ENCODE measurements at regions not wholly inside any gene's neighbourhood (a gene's known extent, or its start where the extent isn't known, plus 50 kb on each side); places are given as distances from the start of the nearest gene placed in this dataset.

DNA sequence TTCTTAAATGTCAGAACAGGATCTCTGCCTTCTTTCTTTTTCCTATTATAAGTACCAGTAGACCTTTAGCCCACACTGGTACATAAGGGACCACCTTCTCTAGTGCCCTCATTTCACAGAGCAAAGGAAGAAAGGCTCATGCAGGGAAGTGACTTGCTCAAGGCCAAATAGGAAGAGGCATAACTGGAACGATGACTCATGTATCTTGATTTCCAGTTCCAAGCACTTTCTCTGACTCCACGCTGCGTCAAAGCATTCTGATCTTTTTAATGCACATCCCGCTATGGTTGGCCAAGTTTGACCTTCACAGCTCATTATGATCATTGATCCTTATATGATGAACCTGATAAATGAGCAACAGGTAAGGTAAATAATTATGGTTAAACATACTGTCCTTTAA, 542.0 kb downstream of the GBA3 start:
- no peak for DNase-seq (ENCODE audit: low spot score)
- intact Hi-C loops (cut with DNase I): no loop called here

- DNase-seq (ENCODE audit: low spot score): no peak
- intact Hi-C loops (cut with DNase I): no loop called here
Measured at GRCh38 chr4:23234018-23234417, 541.3 kb downstream of the GBA3 start.

- intact Hi-C loops (cut with DNase I): no loop called here
- DNase-seq (ENCODE audit: low spot score): no peak
Measured at GRCh38 chr4:23233596-23233995, 540.9 kb downstream of the GBA3 start.

DNA sequence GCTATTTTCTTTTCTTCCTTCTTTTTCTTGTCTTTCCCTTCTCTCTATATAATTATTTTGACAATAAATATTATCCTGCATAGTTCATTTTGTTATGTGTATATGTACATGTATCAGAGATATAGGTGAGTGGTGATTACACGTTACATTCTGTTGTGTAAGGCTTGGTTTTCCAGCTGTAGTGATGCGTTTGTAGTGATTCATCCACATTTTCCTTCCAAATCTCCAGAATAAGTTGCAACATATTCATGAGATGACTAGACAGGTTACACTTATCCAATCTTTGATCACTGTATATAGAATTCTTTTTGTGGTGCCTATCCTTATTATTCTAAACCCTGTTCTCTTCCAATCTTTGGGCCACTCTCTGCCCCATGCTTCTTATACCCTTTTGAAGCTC, 540.2 kb downstream of the GBA3 start:
- no peak for DNase-seq (ENCODE audit: low spot score)
- intact Hi-C loops (cut with DNase I): no loop called here

DNA sequence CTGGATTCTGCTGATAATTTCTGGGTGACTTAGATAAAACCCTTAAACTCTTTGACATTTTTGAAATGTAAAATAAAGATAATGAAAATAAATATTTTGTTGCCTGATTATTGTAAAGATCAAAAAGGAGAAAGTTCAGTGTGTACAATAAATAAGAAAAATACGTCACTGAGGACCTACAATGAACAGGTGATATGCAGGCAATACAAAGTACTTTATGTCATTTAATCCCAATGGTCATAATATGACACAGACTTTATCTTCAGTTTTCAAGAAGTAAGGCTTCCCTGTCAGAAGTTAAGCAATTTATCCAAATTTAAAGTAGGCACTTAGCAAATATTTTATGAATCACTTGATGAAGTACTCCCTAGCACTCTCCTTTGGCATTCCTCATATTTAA, 532.8 kb downstream of the GBA3 start:
- intact Hi-C loops (cut with DNase I): no loop called here
- no peak for DNase-seq (ENCODE audit: low spot score)

GRCh38 chr4:23224684-23225420, 532.1 kb downstream of the GBA3 start:
- DNase-seq (ENCODE audit: low spot score): no peak
- intact Hi-C loops (cut with DNase I): no loop called here

DNA sequence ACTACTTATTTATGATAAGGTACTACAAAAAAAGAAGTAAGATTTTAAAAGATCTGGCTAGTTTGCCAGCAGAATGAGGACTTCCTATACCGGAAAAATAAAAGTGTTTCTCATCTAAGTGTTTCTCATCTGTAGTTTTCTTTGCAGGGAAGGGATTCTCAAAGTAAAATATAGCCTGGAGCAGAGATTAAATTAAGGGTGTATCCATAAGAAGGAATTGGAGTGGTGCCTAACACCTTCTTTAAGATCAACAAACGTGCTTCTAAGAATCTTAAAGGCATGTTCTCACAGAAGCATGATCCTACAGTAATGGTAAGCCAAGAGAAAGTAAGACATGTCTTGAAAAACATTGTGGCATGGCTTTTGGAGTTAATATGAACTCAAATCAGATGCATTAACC, 528.2 kb downstream of the GBA3 start:
- no peak for DNase-seq (ENCODE audit: low spot score)

DNA sequence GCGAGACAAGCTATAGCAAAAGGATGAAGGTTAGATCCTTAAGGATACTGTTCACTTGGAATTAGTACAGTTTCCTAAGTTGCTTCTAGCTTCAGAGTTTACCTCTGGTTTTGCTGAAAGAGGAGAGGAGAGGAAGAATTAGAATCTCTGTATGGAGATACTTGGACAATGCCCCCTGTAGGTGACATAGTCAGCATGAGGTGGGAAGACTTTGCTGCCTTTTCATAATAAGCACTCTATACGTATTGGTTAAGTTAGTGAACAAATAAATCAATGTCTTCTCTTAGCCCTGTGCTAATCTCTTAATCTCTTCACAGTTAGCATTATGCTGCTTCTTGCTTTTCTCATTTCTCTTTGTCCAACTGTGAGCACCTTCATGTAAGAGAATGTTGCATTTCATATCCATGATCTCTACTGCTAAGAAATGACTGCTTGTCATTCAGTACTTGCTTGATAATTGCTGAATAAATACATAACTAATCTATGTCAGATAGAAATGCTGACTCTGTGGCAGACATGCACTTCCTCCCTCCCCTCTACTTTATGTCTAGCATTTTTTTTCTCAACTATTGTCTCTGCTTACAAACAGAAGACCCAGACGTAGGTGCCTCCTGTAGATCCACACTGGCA, 527.2 kb downstream of the GBA3 start:
- DNase-seq (ENCODE audit: low spot score): no peak
- intact Hi-C loops (cut with DNase I): no loop called here

More for the DNA sequence above, 528.2 kb downstream of the GBA3 start:
- intact Hi-C loops (cut with DNase I): no loop called here

DNA sequence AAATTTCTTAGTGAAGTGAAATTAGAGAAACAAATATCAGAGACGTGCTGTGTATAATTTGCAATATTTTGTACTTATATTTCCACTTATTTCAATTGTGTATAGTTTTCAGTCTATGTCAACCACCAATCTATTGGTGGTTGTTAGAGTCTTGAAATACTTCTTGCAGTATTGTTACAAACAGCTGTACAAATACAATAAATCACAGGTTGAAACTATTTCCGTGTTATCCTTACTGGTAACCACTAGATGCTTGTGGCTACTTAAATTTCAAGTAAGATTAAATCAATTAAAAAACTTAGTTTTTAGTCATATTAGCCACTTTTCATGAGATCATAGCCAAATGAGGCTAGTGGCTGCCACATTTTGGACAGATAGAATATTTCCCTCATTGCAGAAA, 520.5 kb downstream of the GBA3 start:
- no peak for DNase-seq (ENCODE audit: low spot score)
- intact Hi-C loops (cut with DNase I): no loop called here

DNA sequence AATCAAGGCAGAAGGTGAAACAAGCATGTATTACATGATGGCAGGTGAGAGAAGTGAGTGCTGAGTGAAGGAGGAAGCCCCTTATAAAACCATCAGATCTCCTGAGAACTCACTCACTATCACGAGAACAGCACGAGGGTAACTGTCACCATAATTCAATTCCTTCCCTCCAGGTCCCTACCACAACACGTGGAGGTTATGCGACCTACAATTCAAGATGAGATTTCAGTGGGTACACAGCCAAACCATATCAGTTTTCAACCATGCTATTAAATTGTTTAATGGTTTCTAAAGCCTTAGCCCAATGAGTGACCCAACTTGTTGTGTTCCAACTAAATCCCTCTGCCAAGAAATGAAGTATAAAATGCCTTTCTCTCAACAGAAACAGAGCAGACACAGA, 519.8 kb downstream of the GBA3 start:
- no peak for DNase-seq (ENCODE audit: low spot score)
- intact Hi-C loops (cut with DNase I): no loop called here

DNA sequence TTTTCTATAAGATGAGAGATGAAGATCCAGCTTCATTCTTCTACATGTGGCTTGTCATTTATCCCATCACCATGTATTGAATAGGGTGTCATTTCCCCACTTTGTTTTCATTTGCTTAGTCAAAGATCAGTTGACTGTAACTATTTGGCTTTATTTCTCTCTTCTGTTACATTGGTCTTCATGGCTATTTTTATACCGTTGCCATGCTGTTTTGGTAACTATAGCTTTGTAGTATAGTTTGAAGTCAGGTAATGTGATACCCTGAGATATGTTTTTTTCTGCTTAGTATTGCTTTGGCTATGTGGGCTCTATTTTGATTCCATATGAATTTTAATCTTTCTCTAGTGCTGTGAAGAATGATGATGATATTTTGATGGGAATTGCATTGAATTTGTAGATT, 514.3 kb downstream of the GBA3 start:
- DNase-seq (ENCODE audit: low spot score): no peak

GRCh38 chr4:23202712-23203247, 510.0 kb downstream of the GBA3 start:
- no peak for DNase-seq (ENCODE audit: low spot score)
- intact Hi-C loops (cut with DNase I): no loop called here

More for the DNA sequence above, 514.3 kb downstream of the GBA3 start:
- intact Hi-C loops (cut with DNase I): no loop called here

- intact Hi-C loops (cut with DNase I): no loop called here
Measured at GRCh38 chr4:23194751-23195150, 502.0 kb downstream of the GBA3 start.

GRCh38 chr4:23174179-23174578, 481.4 kb downstream of the GBA3 start:
- no peak for DNase-seq (ENCODE audit: low spot score)
- intact Hi-C loops (cut with DNase I): no loop called here

More at GRCh38 chr4:23194751-23195150, 502.0 kb downstream of the GBA3 start:
- no peak for DNase-seq (ENCODE audit: low spot score)

DNA sequence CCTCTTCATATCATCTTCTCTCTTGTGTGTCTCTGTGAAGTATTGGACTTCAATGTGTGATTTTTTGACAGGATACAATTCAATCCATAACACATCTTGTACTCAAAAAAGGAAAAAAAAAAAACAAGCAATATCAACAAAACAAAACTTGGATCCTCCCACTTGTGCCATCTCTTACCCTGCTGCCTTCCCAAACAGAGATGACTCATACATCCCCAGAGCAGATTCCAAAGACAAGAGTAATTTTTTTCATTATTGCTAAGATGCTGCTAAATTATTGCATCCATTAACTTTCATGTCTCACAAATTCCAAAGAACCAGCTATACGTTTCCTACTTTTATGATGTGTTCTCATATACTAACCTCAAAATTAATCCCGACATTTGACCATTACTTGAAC, 479.2 kb downstream of the GBA3 start:
- intact Hi-C loops (cut with DNase I): no loop called here
- DNase-seq (ENCODE audit: low spot score): no peak

DNA sequence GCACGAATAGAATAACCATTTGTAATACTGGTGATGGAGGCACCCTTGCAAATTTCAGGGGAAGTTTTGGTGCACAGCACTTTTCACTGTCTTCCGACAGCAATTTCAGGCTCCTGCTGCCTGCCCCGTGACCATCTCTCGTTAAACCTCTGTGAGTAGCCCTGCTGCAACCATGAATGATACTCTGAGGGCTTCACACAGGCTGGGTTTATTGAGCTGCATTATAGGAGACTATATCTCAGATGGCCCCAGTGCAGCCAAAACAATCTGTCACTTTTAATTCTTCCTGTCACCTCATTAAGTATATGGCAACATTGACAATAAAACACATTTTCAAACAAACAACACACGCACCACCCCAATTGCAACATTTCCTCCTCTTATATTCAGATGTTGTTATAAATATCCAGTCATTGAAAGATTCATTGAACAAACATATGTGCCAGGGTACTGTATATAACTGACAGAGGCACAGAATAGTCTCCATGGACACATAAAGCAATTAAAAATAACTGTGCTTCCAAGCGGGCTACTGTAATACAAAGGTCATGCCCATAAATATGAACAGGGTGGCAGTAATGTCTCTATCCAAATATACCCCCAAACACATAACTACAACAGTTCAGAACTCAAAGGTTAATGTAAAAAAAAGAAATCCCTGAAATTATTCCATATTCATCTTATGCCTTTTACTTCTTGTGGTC, 477.0 kb downstream of the GBA3 start:
- no peak for DNase-seq (ENCODE audit: low spot score)
- intact Hi-C loops (cut with DNase I): no loop called here

DNA sequence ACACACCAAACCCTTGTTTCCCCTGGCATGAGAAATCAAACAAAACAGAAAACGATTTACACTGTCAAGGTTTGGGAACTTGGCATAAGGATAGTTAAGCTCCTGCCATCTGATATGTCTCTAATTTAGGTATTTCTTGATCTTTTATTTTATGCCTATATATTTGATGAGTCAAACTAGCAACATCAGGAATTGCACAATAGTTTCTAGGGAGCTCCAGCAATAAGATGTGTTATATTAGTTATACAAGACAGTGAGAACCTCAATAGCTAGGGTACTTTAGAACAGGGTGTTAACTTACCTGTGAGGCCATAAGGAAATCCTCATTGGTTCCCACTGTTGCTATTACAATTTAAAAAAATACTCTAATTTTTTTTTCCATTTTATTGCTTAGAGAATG, 474.2 kb downstream of the GBA3 start:
- no peak for DNase-seq (ENCODE audit: low spot score)
- intact Hi-C loops (cut with DNase I): no loop called here

- DNase-seq (ENCODE audit: low spot score): no peak
- intact Hi-C loops (cut with DNase I): no loop called here
Measured at GRCh38 chr4:23166407-23166806, 473.7 kb downstream of the GBA3 start.

DNA sequence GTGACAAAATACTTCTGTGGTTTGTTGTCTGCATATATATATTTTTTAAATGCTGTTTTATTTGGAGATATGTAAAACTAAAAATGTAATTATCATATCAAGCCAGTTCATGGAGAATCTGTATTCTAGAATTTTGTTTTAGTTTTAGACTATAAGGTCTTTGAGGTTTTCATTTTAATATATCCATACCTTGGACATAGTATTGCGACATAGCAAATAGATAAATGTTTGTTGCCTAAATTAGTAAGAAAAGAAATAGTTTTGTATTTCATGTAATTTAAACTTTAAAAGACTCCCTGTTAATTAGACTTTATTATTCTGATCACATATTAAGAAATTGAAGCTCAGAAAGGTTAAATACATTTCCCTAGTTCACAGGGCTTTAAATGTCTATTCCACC, 472.9 kb downstream of the GBA3 start:
- intact Hi-C loops (cut with DNase I): no loop called here

DNA sequence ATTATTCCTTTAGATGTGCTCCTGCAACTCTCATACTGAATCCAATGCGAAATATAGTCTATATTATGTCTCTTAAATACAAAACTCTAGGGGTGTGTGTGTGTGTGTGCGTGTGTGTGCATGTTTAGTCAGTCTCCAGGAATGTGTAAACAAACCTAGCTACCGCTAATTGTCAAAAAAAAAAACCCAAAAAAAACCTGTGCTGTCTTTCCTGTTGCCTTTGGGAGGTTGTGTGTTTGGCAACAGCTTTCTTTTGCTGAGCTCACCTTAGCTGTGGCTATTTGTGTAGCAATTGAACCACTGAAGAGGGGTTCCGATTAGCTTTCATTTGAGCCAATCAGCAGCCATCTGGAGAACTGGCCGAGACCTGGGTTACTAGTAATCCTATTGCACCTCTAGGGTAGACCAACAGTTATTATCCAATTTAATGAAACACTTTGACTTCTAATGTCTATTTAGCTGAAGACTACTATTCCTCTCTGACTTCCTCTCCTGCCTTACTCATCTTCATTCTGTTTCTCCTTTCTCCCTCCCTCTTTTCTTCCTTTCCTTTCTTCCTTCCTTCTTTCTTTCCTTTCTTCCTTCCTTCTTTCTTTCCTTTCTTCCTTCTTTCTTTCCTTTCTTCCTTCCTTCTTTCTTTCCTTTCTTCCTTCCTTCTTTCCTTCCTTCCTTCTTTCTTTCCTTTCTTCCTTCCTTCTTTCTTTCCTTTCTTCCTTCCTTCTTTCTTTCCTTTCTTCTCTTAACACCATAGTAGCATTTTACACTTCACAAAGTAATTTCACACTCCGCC, 471.1 kb downstream of the GBA3 start:
- intact Hi-C loops (cut with DNase I): no loop called here
- no peak for DNase-seq (ENCODE audit: low spot score)

More for the DNA sequence above, 472.9 kb downstream of the GBA3 start:
- no peak for DNase-seq (ENCODE audit: low spot score)
